ENCODE measurements at regions not wholly inside any gene's neighbourhood (a gene's known extent, or its start where the extent isn't known, plus 50 kb on each side); places are given as distances from the start of the nearest gene placed in this dataset.

DNA sequence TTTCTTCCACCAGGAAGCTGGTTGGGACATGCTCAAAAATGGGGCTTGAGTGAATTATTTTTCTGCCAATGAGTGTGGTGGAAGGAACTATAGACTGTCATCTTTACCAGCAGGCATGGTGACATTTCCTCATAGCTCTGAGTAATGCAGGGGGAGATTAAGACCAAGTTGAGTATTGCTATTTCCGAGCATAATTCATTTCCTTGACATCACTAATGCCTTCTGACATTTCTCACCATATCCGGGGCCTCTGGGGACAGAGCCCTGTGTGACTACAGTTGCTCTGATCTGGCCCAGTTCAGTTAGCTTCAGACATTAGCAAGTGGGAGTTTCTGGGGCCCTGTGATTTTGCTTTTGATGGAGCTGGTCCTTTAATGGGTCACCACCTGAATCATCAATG is 410.4 kb downstream of the MEIS1 start:
- TF ChIP-seq ZNF274 (IDR thresholded peaks at IDR 0.05; ENCODE audit: insufficient read depth, insufficient read length) (no peak), JUNB (IDR thresholded peaks at IDR 0.05) (no peak), EP300 (IDR thresholded peaks at IDR 0.05; ENCODE audit: borderline replicate concordance in 1 of 2, control insufficient read depth in 1 of 2, low read depth in 2 of 2, low read length in 2 of 2) (no peak), CTCF (IDR thresholded peaks at IDR 0.05 in 2 of 3, conservative IDR thresholded peaks at IDR 0.05 in 1 of 3; ENCODE audit: control insufficient read depth in 2 of 3, extremely low read depth in 1 of 3, insufficient read depth in 1 of 3, low read depth in 3 of 3, low read length in 3 of 3) (no peak), LARP7 (IDR thresholded peaks at IDR 0.05) (no peak)
- TF ChIP-seq, protein P1, sequence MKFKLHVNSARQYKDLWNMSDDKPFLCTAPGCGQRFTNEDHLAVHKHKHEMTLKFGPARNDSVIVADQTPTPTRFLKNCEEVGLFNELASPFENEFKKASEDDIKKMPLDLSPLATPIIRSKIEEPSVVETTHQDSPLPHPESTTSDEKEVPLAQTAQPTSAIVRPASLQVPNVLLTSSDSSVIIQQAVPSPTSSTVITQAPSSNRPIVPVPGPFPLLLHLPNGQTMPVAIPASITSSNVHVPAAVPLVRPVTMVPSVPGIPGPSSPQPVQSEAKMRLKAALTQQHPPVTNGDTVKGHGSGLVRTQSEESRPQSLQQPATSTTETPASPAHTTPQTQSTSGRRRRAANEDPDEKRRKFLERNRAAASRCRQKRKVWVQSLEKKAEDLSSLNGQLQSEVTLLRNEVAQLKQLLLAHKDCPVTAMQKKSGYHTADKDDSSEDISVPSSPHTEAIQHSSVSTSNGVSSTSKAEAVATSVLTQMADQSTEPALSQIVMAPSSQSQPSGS (IDR thresholded peaks at IDR 0.05; ENCODE audit: low read length): no peak

All from GM12878 (cell line).